NCI-H2081 (cell line): ENCODE measurements at regions not wholly inside any gene's neighbourhood (a gene's known extent, or its start where the extent isn't known, plus 50 kb on each side); places are given as distances from the start of the nearest gene placed in this dataset.
"Not testable (repeated sequence)": the region's sequence is repeated elsewhere in the genome, so short reads cannot be mapped to it uniquely, and the experiment has no call there.

ENCODE experiments used
- DNase-seq, 2 experiments: peaks; one replicate each; lab custom pipeline; 2025; lab: John Stamatoyannopoulos, UW

DNA sequence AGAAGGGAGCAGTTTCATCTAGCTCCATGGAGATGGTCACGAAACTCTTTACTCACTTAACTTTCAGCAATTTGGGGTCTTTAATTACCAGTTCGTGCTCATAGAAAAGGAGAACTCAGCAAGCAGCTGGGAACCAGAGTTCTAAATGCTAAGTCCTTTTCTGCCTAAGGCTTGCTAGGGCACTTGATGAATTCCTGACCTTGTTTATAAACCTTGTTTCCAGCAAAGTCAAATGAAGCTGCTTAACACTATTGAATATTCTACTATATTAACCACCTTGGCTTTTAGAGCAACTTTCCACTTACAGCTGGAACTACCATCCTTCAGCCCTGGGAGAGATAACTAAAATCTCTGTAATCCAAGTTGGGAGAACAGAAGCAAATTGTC, 79.5 kb upstream of the TSC22D2 start:
- no peak for DNase-seq

- no peak for DNase-seq
These were observed 80.1 kb upstream of the TSC22D2 start for GRCh38 chr3:150327678-150328653.

DNA sequence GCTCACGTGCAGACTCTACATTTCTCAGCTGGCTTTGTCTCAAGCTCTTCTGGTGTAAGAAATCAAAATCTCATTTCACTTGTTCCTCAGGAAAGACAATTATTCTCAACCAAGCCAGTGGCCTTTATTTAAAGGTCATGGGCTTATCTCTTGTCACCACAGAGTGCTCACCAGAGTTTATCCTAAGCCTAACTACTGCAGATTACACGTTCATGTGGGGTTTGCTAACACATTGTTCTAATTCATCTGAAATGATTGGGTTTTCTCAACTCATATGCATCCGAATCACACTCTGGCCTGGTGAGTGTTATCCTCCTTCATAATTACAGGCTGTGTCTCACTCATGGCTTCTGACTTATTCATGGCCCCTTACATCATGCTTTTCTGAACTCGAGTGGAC, 83.3 kb upstream of the TSC22D2 start:
- DNase-seq, result no peak

GRCh38 chr3:150324245-150324644, 83.9 kb upstream of the TSC22D2 start:
- no peak for DNase-seq

DNA sequence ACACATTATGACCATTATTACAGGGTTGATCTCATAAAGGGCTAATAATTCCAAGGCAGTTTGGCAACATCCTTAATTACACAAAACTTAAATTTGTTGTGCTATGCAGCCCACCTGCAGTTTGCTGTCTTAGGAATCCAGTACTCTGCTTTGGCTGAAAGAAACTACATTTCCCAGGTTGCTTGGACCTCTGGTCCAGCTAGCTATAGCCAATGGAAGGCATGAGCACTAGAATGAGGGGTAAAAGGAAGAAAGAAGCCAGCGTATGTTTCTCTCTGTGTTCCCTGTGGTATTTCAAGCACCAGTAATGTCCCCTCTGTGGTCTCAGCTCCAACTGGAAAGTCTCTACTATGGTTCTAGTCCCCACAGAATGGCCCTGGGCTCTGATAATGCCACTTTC, 84.3 kb upstream of the TSC22D2 start:
- DNase-seq, result no peak

DNA sequence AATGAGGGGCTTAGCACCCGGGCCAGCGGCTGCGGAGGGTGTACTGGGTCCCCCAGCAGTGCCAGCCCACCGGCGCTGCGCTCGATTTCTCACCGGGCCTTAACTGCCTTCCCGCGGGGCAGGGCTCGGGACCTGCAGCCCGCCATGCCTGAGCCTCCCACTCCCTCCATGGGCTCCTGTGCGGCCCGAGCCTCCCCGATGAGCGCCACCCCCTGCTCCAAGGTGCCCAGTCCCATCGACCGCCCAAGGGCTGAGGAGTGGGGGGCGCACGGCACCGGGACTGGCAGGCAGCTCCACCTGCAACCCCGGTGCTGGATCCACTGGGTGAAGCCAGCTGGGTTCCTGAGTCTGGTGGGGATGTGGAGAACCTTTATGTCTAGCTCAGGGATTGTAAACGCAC, 85.0 kb upstream of the TSC22D2 start:
- DNase-seq, result not testable (repeated sequence)

DNA sequence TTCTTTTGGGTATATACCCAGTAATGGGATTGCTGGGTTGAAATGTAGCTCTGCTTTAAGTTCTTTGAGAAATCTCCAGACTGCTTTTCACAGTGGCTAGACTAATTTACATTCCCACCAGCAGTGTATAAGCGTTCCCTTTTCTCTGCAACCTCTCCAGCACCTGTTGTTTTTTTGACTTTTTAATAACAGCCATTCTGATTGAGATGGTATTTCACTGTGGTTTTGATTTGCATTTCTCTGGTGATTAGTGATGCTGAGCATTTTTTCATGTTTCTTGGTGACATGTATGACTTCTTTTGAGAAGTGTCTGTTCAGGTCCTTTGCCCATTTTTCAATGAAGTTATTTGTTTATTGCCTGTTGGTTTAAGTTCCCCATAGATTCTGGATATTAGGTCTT, 87.1 kb upstream of the TSC22D2 start:
- DNase-seq, result not testable (repeated sequence)

DNA sequence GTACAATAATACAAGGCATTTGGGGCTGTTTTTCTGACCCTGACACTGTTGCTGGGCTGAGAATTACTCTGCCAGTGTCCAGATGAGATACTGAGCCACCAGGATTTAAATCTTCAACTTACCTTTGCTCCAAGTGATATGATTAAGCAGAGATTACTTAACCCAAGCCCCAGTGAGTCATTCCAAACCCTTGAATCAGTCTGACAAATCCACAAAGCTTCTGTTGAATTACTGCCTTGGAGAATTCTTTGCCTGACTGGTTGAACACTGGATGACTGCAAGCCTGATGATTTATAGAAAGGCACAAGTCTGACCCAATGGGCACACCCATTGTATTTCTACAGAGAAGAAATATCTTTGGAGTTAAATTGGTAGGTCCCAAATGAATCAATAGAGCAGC, 88.2 kb upstream of the TSC22D2 start:
- no peak for DNase-seq

DNA sequence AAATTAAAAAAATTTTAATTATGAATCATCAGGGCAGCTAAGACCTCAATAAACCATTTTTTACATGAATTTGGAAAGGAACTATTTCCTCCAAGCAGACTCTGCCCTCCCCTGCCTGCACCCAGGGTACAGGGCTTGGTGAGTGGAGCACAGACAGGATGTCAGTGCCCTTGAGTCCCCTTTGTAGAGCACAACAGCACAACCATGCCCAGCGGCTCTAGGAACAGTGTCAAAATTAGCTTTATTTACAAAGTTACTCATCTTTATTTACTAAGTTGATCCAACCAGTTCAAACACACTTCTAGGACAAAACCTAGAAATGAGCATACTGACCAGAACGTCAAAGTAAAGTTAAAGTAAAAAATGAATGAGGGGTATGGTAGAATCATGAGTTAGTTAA, 90.6 kb upstream of the TSC22D2 start:
- DNase-seq, result no peak

DNA sequence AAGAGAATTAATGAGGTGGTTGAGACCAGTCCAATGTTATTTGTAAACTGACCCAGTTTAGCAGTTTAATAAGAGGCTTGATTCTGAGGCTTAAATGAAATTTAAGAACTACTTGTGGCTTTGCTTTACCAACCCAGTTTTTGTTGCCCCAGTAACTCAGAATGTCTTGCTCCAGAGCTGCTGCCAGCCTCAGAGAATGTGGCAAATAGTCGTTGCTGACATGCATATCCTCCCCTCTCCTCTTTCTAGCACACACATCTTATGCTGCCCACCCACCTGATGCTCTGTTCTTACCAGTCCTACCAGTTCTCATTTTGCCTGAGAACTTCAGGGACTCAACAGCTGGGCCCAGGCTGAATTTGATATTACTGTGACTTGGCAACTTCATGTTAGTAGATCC, 92.4 kb upstream of the TSC22D2 start:
- DNase-seq, result no peak

DNA sequence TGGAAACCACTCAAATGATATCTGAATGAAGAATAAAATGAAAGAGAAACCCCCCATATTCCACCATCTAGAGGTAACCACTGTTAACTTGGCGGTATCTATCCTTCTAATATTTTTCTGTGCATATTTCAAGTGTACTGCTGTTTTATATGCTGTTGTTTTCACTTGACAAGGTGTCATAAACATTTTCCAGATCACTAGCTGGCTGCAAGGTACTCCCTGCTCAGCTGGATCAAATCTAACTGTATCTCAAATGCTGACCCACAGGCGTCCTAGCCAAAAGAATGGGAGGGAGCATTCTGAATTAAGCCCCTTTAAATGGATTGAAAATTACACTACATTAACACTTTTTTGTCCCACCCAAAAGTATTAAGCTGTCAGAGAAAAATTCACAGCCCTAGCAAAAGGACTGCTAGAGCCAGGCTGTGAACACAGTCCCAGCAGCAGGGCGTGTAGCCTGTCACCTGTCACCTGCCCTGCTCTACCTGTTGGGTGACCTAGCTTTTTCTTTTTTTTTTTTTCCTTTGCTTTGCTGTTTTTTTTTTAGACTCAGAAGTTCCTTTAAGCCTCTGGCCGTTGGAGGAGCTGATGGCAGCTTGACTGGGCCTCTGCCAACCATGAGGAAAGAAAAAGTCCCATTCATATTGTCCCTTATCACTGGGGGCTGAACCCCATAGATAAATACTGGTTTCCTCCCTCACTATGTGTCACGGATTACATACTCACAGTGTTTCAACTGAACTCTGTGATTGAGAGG, 93.7 kb upstream of the TSC22D2 start:
- DNase-seq, result no peak

DNA sequence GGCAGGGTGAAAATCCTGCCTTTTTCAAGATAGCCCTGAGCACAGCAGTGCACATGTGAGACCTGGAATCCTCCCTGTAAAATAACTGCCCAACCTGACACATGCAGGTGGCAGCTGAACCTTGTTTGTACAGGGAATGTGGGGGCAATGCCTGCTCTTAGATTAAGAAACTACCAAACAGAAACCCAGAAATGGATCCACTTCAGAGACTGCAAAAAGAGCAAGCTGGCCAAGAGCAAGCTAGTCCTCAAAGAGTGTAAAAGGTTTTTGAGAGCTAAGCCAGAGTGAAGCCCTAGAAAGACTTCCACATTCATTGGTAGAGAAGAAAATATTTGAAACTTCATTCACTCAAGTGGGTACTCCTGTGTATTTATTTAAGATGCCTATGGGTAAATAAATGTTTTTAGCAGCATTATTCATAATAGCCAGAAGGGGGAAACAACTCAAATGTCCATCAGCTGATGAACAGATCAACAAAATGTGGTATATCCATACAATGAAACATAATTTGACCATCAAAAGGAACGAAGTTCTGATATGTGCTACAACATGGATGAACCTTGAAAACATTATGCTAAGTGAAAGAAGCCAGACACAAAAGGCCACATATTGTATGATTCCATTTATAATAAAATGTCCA, 96.0 kb upstream of the TSC22D2 start:
- no peak for DNase-seq

DNA sequence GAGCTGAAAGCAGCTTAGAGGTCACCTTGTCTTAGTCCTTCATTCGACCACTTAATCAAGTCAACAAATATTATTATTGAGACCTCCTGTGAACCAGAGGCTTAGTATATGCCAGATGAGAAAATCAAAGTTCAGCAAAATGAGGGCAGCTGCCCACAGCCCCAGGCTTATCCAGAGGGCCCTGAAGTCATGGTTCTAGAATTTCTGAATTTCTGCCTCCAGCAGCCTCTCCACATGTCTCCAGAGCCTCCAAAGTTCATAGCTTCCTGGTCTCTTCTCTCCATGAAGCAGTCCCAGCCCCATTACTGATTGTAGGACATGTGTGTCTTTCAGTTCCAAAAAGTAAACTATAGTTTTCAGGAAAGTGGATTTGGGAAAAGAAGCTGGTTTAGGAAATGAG, 96.9 kb upstream of the TSC22D2 start:
- DNase-seq, result no peak

DNA sequence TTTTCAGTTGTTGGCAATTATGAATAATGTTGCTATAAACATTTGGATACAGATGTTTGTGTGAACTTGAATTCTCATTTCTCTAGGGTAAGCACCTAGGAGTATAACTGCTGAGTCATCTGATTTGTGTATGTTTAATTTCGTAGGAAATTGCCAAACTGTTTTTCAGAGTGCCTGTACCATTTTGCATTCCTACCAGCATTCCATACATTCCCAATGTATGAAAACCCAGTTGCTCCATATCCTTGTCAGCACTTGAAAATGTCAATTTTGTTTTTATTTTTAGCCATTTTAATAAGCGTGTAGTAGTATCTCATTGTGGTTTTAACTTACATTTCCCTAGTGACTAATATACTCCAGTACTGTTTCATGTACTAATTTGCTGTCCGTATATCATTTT, 98.5 kb upstream of the TSC22D2 start:
- no peak for DNase-seq

- DNase-seq, result no peak
These were observed 98.9 kb upstream of the TSC22D2 start for GRCh38 chr3:150309257-150309542.

DNA sequence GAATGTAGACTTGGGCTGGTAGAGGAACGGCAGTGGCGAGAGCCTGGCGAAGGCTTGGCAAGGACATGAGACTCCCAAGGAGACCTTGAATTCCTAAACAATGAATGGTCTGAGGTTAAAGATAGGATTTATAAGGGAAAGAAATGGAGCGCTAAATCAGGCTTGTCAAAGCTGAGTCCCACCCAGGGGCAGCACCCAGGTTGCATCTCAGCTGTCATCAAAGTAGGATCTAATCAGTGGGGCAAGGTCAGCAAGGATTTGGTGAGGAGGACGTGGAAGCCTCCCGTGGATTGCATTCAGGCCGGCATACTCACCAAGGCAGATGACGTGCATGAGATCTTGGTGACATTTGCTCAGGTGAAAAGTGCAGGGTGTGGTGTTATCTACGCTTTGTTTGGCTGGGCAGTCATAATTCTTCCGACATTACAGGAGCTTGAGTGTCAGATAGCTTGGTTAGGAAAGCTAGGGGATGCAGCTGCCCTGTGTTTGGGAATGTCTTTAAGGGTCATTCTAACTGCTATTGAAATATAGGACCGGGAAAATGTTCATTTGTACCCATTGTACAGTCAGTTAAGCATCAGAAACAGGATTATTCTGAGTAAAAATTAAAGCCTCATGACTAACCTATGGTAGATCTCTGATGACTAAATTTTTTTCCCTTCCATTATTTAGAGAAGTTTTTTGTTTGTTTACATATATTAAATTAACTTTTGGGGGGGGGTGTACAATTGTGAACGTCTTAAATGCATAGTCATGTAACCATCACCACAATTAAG, 99.4 kb upstream of the TSC22D2 start:
- DNase-seq, result no peak

DNA sequence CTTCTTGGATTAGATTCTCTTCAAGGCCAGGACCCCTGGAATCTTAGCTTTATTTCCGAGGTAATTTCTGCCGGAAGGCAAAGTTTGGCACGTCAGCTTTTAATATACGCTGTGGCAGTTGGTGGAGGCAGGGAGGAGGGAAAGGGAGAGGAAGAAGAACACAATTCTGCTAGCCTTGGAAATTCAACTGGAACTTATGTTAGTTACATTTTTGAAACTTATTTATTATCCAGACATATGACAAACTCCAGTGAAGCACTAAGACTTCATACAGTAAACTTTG, 100.1 kb upstream of the TSC22D2 start:
- DNase-seq, result no peak

GRCh38 chr3:150307311-150308036, 100.6 kb upstream of the TSC22D2 start:
- DNase-seq, result no peak

DNA sequence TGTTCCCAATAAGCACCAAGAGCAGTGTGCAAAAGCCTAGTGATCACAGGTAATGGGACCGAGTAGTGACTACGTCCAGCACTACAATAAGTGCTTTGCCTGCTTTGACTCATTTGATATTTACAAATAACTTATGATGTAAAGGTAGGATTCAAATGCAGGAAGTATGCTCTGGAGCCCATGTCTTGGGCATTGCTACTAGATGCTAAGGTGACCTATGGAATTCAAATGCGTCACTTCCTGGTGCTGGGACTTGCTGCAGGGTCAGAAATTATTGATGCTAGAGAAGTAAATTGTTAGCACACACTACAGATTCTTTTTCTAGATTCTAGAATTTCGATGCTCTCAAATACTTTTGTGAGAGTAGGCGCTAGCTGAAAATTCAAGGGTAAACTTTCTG, 101.2 kb upstream of the TSC22D2 start:
- no peak for DNase-seq

GRCh38 chr3:150306083-150306482, 102.0 kb upstream of the TSC22D2 start:
- no peak for DNase-seq

DNA sequence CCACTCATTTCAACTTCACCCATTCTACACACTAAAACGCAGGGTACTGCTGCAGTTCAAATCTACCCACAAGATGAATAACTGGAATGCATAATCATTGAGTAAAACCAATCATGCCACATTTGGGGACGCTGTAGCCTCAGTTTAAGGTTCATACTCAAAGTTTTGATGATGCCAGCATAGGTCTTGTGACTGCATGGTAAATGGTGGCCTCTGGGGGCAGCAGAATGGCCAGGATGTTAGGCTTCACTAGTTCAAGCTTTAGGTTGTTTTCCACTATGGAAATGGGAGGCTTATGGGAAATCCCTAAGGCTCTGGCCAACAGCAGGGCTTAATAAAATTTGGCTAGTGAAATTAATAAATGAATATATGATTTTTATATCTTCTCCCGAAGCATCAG, 104.3 kb upstream of the TSC22D2 start:
- no peak for DNase-seq

- DNase-seq, result no peak
These were observed 105.9 kb upstream of the TSC22D2 start for GRCh38 chr3:150302246-150302645.
